Gastroesophageal sphincter (tissue), 3 donors: ENCODE measurements at regions not wholly inside any gene's neighbourhood (a gene's known extent, or its start where the extent isn't known, plus 50 kb on each side); places are given as distances from the start of the nearest gene placed in this dataset.

ENCODE experiments used
- CTCF ChIP-seq, 4 experiments: fragments of 200-600 bp in 2 of 4; fragments of 450-650 bp in 2 of 4; sonication (generic) in 1 of 4; IDR thresholded peaks; one replicate each; pipeline ENCODE4 v1.5.1; 2017 to 2019; ENCODE audit warnings: antibody characterized with exemption in 4 of 4, mild to moderate bottlenecking in 2 of 4, moderate library complexity in 2 of 4
- POLR2AphosphoS5 ChIP-seq: sonication (generic); formaldehyde crosslinking; IDR thresholded peaks from one replicate; pipeline ENCODE4 v1.6.1; 2017; ENCODE audit warnings: antibody characterized with exemption

- TF ChIP-seq POLR2AphosphoS5 (no peak), CTCF (IDR thresholded peaks at IDR 0.05) (no peak)
Measured at GRCh38 chr5:97418462-97418861, 235.4 kb upstream of the RIOK2 start.
